RKO (cell line): ENCODE measurements at regions not wholly inside any gene's neighbourhood (a gene's known extent, or its start where the extent isn't known, plus 50 kb on each side); places are given as distances from the start of the nearest gene placed in this dataset.
"Not testable (repeated sequence)": the region's sequence is repeated elsewhere in the genome, so short reads cannot be mapped to it uniquely, and the experiment has no call there.

Experiments used
- DNase-seq: peaks from one replicate; pipeline ENCODE4 v3.0.0-alpha.2; 2016; ENCODE audit warnings: low spot score

DNA sequence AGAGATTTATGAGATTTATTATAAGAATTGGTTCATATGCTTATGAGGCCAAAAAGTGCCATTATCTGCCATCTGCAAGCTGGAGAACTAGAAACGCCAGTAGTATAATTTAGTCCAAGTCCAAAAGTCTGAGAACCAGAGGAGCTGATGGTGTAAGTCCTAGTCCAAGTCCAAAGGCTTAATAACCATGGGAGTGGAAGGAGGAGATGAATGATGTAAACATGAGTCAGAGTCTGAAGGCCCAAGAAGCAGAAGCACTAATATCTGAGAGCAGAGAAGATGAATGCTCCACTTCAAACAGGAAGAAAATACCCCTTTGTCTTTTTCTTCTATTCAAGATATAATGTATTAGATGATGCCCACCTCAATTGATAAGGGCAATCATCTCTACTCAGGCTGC is 185.7 kb downstream of the CGGBP1 start:
- DNase-seq = peak; percentile 62

DNA sequence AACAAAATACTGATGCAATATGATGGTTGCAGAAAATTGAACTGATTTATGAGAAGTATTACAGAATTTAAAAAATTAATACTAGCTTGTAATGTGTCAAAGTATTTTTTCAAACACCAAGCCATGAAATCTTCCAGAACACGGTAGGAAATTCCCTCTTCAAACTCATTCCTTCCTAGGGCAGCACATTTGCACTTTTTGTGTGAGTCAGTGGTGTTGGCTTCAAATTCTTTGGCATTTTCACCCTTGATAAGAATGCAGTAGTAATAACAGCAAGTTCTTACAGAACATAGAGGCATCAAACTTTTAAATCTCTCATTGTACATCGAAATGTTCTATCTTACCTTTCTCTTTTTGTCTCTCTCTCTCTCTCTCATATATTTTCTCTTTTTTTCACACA is 191.8 kb downstream of the CGGBP1 start:
- DNase-seq = no peak

DNA sequence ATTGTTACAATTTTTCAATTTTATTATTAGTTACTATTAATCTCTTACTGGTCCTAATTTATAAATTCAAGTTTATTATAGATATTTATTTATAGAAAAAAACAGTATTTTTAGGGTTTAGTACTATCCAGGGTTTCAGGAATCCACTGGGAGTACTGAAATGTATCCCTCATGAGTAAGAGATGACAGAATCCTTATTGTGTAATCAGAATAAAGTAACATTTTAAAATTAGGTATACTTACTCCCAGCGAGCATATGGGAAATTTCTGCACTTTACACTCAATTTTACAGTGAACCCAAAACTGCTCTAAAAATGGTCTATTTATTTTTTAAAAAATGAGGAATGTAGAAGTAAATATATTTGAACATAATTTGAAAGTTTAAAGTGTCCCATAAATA is 202.7 kb downstream of the CGGBP1 start:
- DNase-seq = no peak

DNA sequence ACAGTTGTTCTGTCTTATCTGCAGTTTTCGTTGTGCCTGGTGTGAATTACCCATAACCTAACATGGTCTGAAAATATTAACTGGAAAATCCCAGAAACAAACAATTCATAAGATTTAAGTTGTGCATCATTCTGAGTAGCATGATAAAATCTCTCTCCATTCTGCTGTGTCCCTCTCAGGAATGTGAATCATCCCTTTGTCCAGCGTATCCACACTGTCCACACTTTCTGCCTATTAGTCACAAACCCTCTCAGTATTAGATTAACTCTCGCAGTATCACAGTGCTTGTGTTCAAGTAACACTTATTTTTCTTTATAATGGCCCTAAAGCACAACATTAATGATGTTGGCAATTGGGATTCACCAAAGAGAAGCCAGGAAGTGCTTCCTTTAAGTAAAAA is 203.2 kb downstream of the CGGBP1 start:
- peak; percentile 61 for DNase-seq

DNA sequence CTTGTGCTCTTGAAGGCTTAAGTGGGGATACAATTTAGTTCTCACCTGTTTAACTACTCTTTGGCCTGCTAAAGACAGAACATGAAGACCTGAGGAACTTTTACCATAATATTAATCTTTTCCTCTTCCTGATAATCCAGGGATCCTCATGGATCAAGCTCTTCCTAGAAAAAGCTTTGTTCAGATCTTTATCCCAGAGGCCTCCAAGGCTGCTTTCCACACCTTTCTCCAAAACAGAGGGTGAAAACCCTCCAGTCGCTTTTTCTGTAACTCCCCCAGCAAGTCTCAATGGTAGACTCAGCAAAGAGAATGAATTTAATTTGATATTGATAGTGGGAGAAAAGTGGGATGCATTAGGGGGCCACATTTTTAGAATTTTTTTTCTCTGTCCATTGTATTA is 203.6 kb downstream of the CGGBP1 start:
- DNase-seq = no peak

DNA sequence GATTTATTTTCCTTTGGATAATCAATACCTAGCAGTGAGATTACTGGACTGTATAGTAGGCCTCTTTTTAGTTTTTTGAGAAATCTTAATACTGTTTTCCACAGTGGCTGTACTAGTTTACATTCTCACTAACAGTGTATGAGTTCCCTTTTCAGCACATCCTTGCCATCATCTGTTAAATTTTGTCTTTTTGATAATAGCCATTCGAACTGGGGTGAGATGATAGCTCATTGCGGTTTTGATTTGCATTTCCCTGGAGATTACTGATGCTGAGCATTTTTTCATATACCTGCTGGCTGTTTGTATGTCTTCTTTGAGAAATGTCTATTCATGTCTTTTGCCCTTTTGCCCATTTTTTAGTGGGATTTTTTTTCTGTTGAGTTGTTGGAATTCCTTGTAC is 210.8 kb downstream of the CGGBP1 start:
- no peak for DNase-seq

DNA sequence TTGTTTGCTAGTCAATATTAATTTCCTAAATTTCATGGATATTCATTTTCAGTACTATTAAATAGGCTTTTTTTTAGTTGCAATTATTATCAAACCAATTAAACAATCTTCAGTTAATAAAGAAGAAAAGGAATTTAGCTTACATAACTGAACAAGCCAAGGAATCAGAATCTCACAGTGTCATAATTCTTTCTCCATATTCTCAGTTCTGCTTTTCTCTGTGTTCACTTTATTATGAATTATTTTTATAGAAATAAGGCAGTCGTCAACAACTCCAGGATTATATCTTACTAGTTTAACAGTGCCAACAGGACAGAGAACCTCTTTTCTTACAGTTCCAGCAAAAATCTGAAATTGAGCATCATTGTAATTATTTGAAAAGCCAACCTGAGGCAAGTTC is 221.7 kb downstream of the CGGBP1 start:
- DNase-seq = no peak

DNA sequence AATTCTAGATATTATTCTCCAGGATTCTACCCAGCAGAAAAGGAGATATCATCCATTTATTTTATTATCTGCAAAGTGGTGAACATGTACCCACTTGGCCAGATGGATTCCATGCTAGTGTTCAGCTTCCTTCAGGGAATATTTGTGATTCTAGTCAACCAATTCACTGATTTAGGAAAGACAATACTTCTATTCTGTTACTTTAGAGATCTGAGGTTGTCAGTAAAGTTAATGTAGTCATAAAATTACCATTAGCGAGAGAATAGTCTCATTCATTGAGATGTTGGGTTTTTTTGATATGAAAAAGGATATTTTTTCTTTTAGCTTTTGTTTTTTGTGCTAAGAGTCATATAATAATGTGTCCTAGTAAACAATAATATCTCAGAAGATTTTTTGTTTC is 222.8 kb downstream of the CGGBP1 start:
- DNase-seq = no peak

DNA sequence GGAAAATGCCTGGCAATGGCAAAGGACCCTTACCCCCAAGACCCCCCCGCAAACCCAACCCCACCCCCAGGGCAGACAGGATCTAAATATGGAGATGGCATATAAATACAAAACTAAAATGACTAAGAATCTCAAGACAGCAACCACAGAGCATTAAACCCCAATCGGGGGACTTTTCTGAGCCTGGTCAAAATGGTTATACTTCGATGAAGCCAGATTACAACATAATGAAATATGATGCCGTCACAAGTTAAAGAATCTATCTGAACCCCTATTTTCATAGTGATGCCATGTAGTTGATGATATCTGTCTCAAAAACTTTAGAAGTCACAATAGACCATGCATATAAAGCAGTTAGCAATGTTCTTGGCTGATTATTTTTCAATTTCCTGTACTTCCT is 223.6 kb downstream of the CGGBP1 start:
- DNase-seq = no peak

DNA sequence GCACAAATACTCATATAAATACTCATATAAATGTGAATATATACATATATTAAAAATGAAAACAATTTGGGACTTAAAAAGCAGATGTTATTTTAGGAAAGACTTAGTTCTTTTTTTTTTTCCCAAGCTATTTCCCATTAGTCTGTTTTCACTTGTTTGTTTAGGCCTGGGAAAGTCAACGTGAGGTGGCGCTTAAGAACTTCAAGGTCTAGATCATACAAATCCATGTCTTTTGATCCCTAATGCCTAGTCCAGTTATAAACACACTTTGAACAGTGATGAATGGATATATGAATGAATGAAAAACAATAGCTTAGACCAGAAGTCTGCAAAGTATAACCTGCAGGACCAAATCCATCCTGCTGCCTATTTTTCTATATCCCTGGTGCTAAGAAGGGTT is 224.5 kb downstream of the CGGBP1 start:
- no peak for DNase-seq

DNA sequence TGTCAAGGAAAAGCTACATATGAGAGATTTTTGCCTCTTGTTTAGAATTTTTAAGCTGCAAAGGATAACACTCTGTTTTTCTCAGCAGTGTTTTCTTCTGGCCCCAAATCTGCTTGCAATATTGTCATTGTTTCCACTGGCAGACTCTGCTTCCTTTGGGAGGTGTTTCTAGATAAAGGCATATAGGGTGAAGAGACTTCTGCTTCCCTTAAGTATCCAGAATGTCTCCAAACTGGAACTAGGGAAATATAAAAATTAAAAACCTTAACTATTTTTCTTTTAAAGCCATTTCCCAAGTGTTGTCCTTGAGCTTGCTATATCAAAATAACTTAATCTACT is 225.8 kb downstream of the CGGBP1 start:
- DNase-seq = no peak

DNA sequence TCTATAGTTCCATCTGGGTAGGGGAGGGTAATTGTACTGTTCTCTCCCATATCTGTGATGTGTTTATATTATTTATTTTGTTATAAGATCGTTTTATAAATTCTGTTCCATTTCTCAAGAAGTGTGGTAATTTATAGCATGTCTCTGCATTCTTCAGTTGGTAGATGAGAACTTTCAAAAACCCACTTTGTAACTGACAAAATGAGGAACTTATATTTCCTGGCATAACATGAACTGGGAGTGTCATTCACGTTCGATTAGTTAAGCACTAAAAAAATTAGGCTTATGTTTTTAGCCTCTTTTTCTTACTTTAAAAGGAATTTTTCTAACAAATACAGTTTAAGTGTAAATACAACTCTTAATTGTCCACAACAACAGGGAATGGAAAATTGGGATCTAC is 230.8 kb downstream of the CGGBP1 start:
- no peak for DNase-seq

DNA sequence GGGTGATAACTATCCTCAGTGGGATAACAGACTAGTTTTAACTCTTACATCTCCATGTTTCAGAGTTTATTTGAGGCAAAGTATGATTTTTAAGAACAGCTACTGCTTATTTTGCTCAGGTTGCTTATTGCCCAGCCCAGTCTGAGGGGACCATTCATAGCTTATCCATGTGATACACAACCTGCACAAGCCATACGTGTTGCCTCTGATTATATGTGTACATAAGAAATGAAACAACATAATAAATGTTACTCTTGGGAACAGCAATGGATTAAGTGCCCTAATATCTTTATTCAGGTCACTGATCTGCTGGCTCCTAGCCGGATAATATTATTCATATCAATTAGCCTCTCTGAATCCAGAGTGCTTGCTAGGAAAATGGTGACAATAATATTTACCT is 236.2 kb downstream of the CGGBP1 start:
- no peak for DNase-seq

DNA sequence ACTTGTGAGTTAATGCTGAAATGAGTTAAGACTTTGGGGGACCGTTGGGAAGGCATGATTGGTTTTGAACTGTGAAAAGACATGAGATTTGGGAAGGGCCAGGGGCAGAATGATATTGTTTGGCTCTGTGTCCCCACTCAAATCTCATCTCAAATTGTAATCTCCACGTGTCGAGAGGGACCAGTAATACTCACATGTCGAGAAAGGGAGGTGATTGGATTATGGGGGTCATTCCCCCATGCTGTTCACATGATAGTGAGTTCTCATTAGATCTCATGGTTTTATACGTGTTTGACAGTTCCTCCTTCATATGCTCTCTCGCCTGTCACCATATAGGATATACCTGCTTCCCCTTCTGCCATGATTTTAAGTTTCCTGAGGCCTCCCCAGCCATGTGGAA is 245.3 kb downstream of the CGGBP1 start:
- not testable (repeated sequence) for DNase-seq

DNA sequence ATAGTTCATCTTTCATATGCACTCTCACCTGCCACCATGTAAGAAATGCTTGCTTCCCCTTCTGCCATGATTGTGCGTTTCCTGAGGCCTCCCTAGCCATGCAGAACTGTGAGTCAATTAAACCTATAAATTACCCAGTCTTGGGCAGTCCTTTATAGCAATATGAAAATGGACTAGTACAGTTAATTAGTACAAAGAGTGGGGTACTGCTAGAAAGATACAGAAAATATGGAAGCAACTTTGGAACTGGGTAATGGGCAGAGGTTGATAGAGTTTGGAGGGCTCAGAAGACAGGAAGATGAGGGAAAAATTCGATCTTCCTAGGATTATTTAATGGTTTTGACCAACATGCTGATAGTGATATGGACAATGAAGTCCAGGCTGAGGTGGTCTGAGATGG is 246.9 kb downstream of the CGGBP1 start:
- no peak for DNase-seq

DNA sequence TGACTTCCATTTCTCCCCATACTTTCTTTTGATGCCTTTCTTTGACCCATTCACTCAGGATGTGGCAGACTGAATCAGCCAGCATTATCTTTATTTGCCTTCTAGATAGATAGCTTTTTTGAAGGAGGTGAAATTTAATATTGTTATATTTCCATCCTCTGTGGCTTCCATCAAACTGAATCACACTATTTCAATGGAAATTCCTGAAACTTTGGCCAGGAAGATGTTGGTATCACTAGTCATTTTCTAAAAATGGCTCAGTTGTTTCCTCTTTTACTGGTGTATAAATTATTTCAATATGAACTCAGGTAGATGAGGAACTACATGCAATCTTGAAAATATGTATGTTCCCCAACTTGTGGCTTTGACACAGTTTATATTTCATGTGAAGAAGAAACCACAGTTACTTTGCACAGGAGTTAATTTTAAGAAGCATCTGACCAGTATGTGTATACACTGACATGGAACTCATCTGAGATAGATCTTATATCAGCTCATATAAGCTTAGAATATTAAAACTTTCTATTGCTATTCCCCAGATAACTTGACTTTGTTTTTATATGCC is 248.3 kb downstream of the CGGBP1 start:
- no peak for DNase-seq

DNA sequence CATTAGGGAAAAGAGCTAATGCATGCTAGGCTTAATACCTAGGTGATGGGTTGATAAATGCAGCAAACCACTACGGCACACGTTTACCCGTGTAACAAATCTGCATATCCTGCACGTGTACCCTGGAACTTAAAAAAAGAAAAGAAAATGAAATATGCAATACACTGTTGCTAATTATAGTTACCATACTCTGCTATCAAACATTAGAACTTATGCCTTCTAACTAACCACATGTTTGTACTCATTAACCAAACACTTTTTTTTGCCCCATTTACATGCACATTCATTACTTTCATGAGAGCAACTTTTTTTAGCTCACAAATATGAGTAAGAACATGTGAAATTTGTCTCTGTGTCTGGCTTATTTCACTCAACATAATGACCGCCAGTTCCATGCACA is 253.1 kb downstream of the CGGBP1 start:
- no peak for DNase-seq

DNA sequence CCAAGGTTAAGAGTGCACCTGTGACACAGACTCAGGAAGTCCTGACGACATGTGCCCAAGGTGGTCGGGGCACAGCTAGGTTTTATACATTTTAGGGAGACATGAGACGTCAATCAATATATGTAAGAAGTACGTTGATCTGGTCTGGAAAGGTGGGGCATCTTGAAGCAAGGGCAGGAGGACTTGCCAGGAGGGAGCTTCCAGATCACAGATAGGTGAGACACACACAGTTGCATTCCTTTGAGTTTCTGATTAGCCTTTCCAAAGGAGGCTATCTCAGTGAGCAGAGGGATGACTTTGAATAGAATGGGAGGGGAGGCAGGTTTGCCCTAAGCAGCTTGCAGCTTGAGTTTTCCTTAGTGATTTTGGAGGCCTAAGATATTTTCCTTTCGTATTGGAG is 257.4 kb downstream of the CGGBP1 start:
- no peak for DNase-seq

DNA sequence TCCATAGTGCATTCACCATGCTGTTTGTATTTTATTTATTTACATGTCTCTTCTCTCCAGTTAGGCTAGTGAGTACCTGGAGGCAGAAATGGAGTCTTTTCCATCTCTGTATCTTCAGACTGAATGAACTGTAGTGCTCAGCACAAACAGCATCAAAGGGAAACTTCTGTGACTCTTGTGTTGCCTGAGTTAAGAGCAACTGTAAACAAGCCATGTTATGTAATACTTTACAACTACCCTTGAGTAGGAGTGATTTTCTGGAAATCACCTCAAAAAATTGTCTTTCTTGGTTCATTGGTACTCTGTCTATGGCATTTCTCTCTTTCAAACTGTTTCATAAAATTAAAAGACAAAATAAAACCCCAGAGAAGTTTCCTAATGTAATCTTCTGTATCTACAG is 258.3 kb downstream of the CGGBP1 start:
- DNase-seq = no peak

DNA sequence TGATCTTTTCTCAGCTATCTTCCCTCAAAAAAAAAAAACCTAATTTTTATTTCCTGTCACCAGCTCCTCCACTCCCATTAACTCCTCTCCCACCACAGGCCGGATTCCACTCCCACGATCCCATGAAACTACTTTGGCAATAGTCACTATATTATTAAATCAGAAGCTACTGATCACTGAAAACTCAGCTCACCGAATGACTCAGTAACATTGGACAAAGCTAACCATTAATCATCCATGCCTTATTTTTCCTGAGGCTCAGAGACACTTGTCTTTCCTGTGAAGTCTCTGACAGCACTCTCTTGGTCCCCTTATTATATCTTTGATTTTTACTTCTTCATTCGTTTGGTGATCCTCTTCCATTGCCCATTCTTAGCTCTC is 260.2 kb downstream of the CGGBP1 start:
- peak; percentile 9 for DNase-seq

DNA sequence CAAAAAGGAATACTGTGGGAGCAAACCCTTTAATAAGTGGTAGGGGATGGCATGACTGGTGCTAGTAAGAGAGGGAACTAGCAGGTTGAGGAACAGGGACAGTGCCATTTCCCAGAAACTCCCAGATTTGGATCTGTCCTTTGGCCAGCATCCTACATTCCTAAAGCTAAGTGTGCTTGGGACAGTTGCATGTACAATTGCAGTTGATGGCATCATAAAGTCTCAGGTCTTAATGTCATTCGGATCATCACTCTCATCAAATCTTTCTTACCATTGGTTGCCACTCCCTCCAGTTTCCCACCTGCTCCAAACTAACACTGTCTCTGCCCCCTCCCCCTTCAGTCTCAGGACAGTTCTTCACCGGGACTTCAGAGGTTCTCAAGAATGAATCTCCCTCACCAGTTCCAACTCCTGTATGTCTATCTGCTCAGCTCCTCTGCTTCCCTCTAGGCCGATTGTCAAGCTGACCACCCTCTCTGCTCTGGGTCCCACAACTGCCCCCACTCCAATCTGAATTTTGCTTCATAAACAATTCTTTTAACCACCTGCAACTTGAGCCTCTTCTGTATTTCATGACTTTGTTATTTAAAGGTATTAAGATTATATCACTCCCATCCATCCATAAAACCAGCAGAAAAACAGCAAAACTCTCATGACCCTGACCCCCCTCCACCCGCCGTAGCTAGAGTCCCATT is 260.8 kb downstream of the CGGBP1 start:
- no peak for DNase-seq

DNA sequence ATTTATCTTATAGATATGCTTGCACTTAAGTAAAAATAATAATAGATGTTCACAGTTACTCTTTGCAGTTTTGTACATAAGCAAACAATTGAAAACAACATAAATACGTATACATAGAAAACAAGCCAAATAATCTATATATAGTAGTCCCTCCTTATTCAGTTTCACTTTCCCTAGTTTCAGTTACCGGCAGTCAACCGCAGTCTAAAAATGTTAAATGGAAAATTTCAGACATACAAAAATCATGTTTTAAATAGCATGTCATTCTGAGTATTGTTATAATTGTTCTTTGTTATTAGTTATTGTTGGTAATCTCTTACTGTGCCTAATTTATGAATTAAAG is 262.0 kb downstream of the CGGBP1 start:
- DNase-seq = no peak

DNA sequence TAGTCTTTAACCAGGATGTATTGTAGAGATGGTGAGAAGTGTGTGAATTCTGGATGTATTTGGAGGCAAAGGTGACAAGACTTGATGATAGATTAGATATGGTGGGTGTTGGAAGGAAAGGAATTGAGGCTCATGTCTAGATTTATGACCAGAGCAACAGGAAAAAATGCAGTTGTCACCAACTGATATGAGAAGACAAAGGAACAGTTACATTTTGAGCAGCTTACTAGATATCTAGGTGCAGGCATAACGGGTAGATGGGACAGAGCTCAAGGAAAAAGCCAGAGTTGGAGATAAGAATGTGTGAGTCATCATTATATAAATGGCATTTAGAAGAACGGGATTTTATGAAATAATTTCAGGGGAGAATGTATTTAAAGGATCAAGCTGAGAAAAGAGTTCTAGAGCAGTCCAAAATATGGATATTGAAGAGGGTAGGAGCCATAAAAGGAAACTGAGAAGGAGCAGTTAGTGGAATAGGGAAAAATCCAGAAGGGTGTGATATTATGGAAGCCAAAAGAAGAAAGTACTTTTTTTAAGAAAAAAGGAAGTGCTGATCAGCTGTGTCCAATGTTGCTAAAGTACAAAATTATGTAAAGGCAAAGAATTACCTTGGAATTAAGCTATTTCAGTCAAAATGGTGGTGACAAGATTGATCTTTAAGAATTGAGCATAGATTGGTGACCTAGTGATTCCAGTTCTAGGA is 262.5 kb downstream of the CGGBP1 start:
- DNase-seq = no peak

DNA sequence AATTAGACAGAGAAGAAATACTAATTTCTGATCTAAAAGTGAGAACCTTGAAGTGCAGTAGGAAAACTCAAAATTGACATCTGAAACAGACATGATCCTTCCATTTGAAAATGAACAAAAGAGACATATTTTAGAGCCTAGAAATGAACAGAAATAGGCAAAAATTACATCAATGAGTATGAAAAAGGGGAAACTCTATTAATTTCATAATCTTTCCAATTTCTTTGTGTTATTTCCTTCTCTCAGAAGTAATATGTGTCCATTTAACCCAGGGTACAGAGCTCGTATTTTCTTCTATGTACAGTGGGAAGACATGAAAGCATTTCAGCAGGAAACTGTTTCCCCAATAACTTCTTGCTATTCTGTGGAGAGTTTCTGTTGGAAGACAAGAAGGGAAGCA is 263.1 kb downstream of the CGGBP1 start:
- no peak for DNase-seq
